K562 (cell line): ENCODE measurements at regions not wholly inside any gene's neighbourhood (a gene's known extent, or its start where the extent isn't known, plus 50 kb on each side); places are given as distances from the start of the nearest gene placed in this dataset.
A peak's percentile ranks its signal among the peaks of the same experiment; 100 is the strongest.

Experiments used
- ATAC-seq: fragments of 200-7000 bp; cut with Tn5 transposase; 3 replicates; pipeline ENCODE4 v1.9.1; 2020; ENCODE audit warnings: moderate library complexity
- BruUV-seq: library from RNA; stranded (reverse); fragments of 400-500 nt; replicated peaks from 2 replicates; lab custom pipeline; 2021; lab: Mats Ljungman, UMichigan
- CTCF ChIA-PET: fragments of 300-600 bp; formaldehyde crosslinking; extraction: SDS; loops from one replicate; lab custom pipeline; 2021; ENCODE audit warnings: low intra/inter-chr PET ratio; lab: Yijun Ruan, JAX
- POLR2A ChIA-PET: fragments of 300-600, 350-650 bp; sonication (Branson Sonifier 250); formaldehyde crosslinking; extraction: SDS; loops from one replicate; lab custom pipeline; 2021; ENCODE audit warnings: antibody characterized with exemption, inconsistent platforms; lab: Yijun Ruan, JAX
- DNase-seq, 4 experiments: peaks; one replicate each; pipeline versions ENCODE4 v3.0.0 to v3.0.0-alpha.2; 2011 to 2018; ENCODE audit warnings: low spot score in 3 of 4, mixed read lengths in 3 of 4; ENCODE audit errors: extremely low read depth in 1 of 4
- FAIRE-seq: peaks from 2 replicates; lab custom pipeline; 2011; peaks lifted over from hg19 to GRCh38; lab: Jason Lieb, UNC
- H2AFZ ChIP-seq: 2 replicates; pipeline ENCODE4 v1.6.0; 2011; ENCODE audit warnings: low read depth, low read length, control low read depth, inconsistent platforms
- H3K27ac ChIP-seq: fragments of 200-600 bp; 3 replicates; pipeline ENCODE4 v1.8.0; 2011; ENCODE audit warnings: low read depth, mild to moderate bottlenecking, control low read depth, inconsistent platforms, low read length, moderate library complexity, mixed read lengths; ENCODE audit errors: extremely low read depth
- H3K27me3 ChIP-seq, 2 experiments: fragments of 300-600 bp in 1 of 2; 2 replicates in 1 of 2; 3 replicates in 1 of 2; pipeline versions ENCODE4 v1.6.0 to v1.8.0; 2011; ENCODE audit warnings: inconsistent platforms in 2 of 2, low read length in 2 of 2, mild to moderate bottlenecking in 1 of 2, mixed read lengths in 1 of 2, moderate library complexity in 1 of 2; ENCODE audit not compliant: control insufficient read depth in 2 of 2, insufficient read depth in 2 of 2
- H3K36me3 ChIP-seq: fragments of 300-600 bp; 3 replicates; pipeline ENCODE4 v1.8.0; 2011; ENCODE audit warnings: mild to moderate bottlenecking, low read length, inconsistent platforms; ENCODE audit not compliant: control insufficient read depth, insufficient read depth
- H3K4me1 ChIP-seq, 2 experiments: fragments of 200-600 bp in 1 of 2; replicated peaks in 1 of 2; 2 replicates in 1 of 2; 3 replicates in 1 of 2; pipeline versions ENCODE4 v1.5.1 to v1.8.0; 2011; ENCODE audit warnings: inconsistent platforms in 2 of 2, low read length in 2 of 2, mild to moderate bottlenecking in 1 of 2, mixed read lengths in 1 of 2, moderate library complexity in 1 of 2; ENCODE audit not compliant: control insufficient read depth in 2 of 2, insufficient read depth in 2 of 2
- H3K4me2 ChIP-seq: 2 replicates; pipeline ENCODE4 v1.6.1; 2011; ENCODE audit warnings: low read length, control low read depth, inconsistent platforms, mixed read lengths; ENCODE audit not compliant: insufficient read depth
- H3K4me3 ChIP-seq: fragments of 200-600 bp; sonication (generic), shearing (Covaris generic); 2 replicates; pipeline ENCODE4 v1.5.1; 2016; ENCODE audit warnings: control low read depth, inconsistent platforms
- H3K79me2 ChIP-seq: fragments of 200-600 bp; 3 replicates; pipeline ENCODE4 v1.8.0; 2011; ENCODE audit warnings: low read length, inconsistent platforms; ENCODE audit not compliant: control insufficient read depth, insufficient read depth
- H3K9ac ChIP-seq, 2 experiments: 2 replicates each; pipeline versions ENCODE4 v1.6.0 to v1.6.1; 2011; ENCODE audit warnings: low read depth in 2 of 2, low read length in 2 of 2, control low read depth in 1 of 2, inconsistent platforms in 1 of 2, mild to moderate bottlenecking in 1 of 2, mixed read lengths in 1 of 2; ENCODE audit not compliant: insufficient read depth in 1 of 2
- H3K9me1 ChIP-seq: one replicate; pipeline ENCODE4 v1.6.0; 2011; ENCODE audit warnings: inconsistent platforms, mild to moderate bottlenecking, low read length, moderate library complexity; ENCODE audit not compliant: control insufficient read depth, insufficient read depth
- H3K9me3 ChIP-seq: replicated peaks from 2 replicates; pipeline ENCODE4 v1.5.1; 2011; ENCODE audit warnings: low read depth, low read length, inconsistent platforms; ENCODE audit not compliant: control insufficient read depth, insufficient read depth
- H4K20me1 ChIP-seq: replicated peaks from 2 replicates; pipeline ENCODE4 v1.6.1; 2011; ENCODE audit warnings: low read length, inconsistent platforms, mixed read lengths; ENCODE audit not compliant: control insufficient read depth, insufficient read depth
- CEBPB ChIP-seq: fragments of 450-650 bp; IDR thresholded peaks from 2 replicates; pipeline ENCODE4 v1.6.1; 2016; ENCODE audit warnings: missing genetic modification characterization, missing compliant biosample characterization
- CEBPG ChIP-seq, 3 experiments: fragments of 200-800 bp in 1 of 3; sonication (Bioruptor generic) in 1 of 3; sonication (generic) in 1 of 3; formaldehyde crosslinking in 1 of 3; IDR thresholded peaks in 2 of 3; conservative IDR thresholded peaks in 1 of 3; 2 replicates each; pipeline versions ENCODE4 v1.6.1 to v1.8.0; 2016 to 2022; ENCODE audit warnings: missing compliant biosample characterization in 2 of 3, missing genetic modification characterization in 2 of 3, mild to moderate bottlenecking in 1 of 3, missing genetic modification reagents in 1 of 3
- ZNF76 ChIP-seq: fragments of 250-450 bp; sonication (Bioruptor Pico); IDR thresholded peaks from 2 replicates; pipeline ENCODE4 v1.4.0; 2020; ENCODE audit warnings: mild to moderate bottlenecking, moderate library complexity, borderline replicate concordance
- WGBS: fragments of 100-300 bp; shearing (Covaris generic); methylation state at CpG from one replicate; pipeline ENCODE4 v1.1.6; 2016; ENCODE audit warnings: low coverage, mixed read lengths; ENCODE audit not compliant: insufficient coverage; ENCODE audit errors: missing lambda C conversion rate; 5-methylcytosine and 5-hydroxymethylcytosine counted together
- in situ Hi-C: fragments of 300-500 bp; cut with MboI; formaldehyde crosslinking; loops from 4 replicates; pipeline ENCODE4 v1.15.0; 2018; ENCODE audit warnings: inconsistent platforms, mixed read lengths
- intact Hi-C: fragments of 100-400 bp; cut with micrococcal nuclease; formaldehyde crosslinking; loops from 2 replicates; pipeline ENCODE4 v1.14.2; 2022

DNA sequence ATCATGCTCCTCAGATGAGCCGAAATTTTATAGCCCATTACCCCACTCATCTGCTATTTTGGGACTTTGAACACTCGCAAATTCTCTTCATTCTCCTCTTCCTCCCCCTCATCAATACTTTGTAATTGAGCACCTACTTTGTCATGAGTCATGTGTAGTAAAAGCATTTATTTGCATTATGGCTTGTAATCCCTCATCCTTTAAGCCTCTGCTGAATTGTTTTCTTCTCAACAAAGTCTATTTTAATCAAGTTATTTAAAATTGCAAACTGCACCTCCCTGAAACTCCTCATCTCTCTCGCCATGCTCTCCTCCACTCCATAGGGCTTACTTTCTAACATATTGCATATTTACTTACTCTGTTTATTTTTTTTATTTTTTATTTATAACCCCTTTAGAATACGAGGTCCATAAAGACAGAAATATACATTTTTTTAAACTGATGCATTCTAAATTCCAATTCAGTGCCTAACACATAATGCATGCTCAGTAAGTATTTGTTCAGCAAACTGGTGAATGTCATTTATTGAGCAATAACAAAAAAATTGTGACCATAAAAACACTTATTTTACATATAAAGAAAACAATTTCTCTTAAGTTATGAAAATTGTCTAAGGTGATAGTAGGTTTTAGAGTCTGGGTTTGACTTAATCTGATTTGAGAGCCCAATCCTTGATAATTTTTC, 161.7 kb downstream of the FASLG start:
- Histone ChIP-seq H3K36me3 (no peaks in the 10 kb centered on the region), H3K4me3 (no peak overlapping the region), H3K9me1 (no peaks in the 10 kb centered on the region), H3K4me2 (no peak overlapping the region), H3K9ac (no peak overlapping the region)
- WGBS, result 40% methylated on average over 4 of the region's 4 CpGs
- no peak for ATAC-seq
- CTCF ChIA-PET, result interaction anchor here (0.7 kb wide), 1 partner anchor 75 kb away, joined by 4 read pairs; no protein-coding TSS in a partner anchor
- intact Hi-C loops, result loop anchor here (10.0 kb wide), 1 partner anchor 594 kb away; no protein-coding TSS in a partner anchor
- TF ChIP-seq CEBPG (CRISPR knock-in tag; IDR thresholded peaks at IDR 0.05) (no peak), CEBPG (tag; conservative IDR thresholded peaks at IDR 0.05 in 1 of 2, IDR thresholded peaks at IDR 0.05 in 1 of 2) (peak in 1 of 2 experiments; percentile 31; a peak in 1 of 4 replicates), CEBPB (peak; percentile 46), ZNF76 (no peak)
- TF ChIP-seq, all 486 proteins: peak for 2
- Histone ChIP-seq H3K9me3 (no peaks in the 10 kb centered on the region), H3K27me3 (no peaks in the 10 kb centered on the region), H2AFZ (no peak overlapping the region), H3K27ac (no peak overlapping the region), H3K79me2 (no peaks in the 10 kb centered on the region), H4K20me1 (no peaks in the 10 kb centered on the region), H3K4me1 (peaks cover 0 to 30% of the 10 kb centered on the region in 2 experiments; a peak in 3 of 5 replicates)
- DNase-seq, result no peak
- FAIRE-seq, result no peak
- in situ Hi-C loops, result no loop called here
- POLR2A ChIA-PET, result no interaction called here
- no TSS peak for BruUV-seq
